Smooth muscle cell (in vitro differentiated cells): ENCODE measurements at regions not wholly inside any gene's neighbourhood (a gene's known extent, or its start where the extent isn't known, plus 50 kb on each side); places are given as distances from the start of the nearest gene placed in this dataset.

Experiments
- DNase-seq: peaks from one replicate; lab custom pipeline; 2025; ENCODE audit not compliant: unreplicated experiment; lab: John Stamatoyannopoulos, UW
- H2AFZ ChIP-seq: fragments of 200-600 bp; sonication (generic); 2 replicates; pipeline ENCODE4 v1.6.0; 2016; ENCODE audit warnings: antibody characterized with exemption, low read depth, mild to moderate bottlenecking
- H3F3A ChIP-seq: fragments of 200-600 bp; sonication (generic); 2 replicates; pipeline ENCODE4 v1.6.0; 2017; ENCODE audit warnings: antibody characterized with exemption, low read depth
- H3K27ac ChIP-seq: fragments of 200-600 bp; sonication (generic); 2 replicates; pipeline ENCODE4 v1.5.1; 2016; ENCODE audit warnings: low read depth, mild to moderate bottlenecking
- H3K27me3 ChIP-seq: fragments of 200-600 bp; sonication (generic); 2 replicates; pipeline ENCODE4 v1.6.1; 2016; ENCODE audit warnings: low read depth, mild to moderate bottlenecking
- H3K36me3 ChIP-seq: fragments of 200-600 bp; sonication (generic); 2 replicates; pipeline ENCODE4 v1.5.1; 2016; ENCODE audit warnings: low read depth
- H3K4me1 ChIP-seq: fragments of 200-600 bp; sonication (generic); 2 replicates; pipeline ENCODE4 v1.5.1; 2016; ENCODE audit warnings: low read depth
- H3K4me2 ChIP-seq: fragments of 200-600 bp; sonication (generic); 2 replicates; pipeline ENCODE4 v1.6.0; 2016; ENCODE audit warnings: mild to moderate bottlenecking
- H3K4me3 ChIP-seq: fragments of 200-600 bp; sonication (generic); 2 replicates; pipeline ENCODE4 v1.5.1; 2016; ENCODE audit warnings: mild to moderate bottlenecking
- H3K79me2 ChIP-seq: fragments of 200-600 bp; sonication (generic); 2 replicates; pipeline ENCODE4 v1.6.0; 2016; ENCODE audit warnings: low read depth, mild to moderate bottlenecking
- H3K9ac ChIP-seq: fragments of 200-600 bp; sonication (generic); 2 replicates; pipeline ENCODE4 v1.6.0; 2016; ENCODE audit warnings: low read depth
- H3K9me3 ChIP-seq: fragments of 200-600 bp; sonication (generic); replicated peaks from 2 replicates; pipeline ENCODE4 v1.5.1; 2016; ENCODE audit warnings: low read depth
- H4K20me1 ChIP-seq: fragments of 200-600 bp; sonication (generic); 2 replicates; pipeline ENCODE4 v1.6.0; 2016; ENCODE audit warnings: low read depth
- CTCF ChIP-seq: fragments of 200-600 bp; sonication (generic); IDR thresholded peaks from 2 replicates; pipeline ENCODE4 v1.5.1; 2017; ENCODE audit warnings: borderline replicate concordance, mild to moderate bottlenecking, antibody characterized with exemption; ENCODE audit not compliant: insufficient read depth, poor library complexity, severe bottlenecking
- WGBS: methylation state at CpG from one replicate; pipeline ENCODE4 v1.1.7; 2016; ENCODE audit warnings: low lambda C conversion rate; 5-methylcytosine and 5-hydroxymethylcytosine counted together

DNA sequence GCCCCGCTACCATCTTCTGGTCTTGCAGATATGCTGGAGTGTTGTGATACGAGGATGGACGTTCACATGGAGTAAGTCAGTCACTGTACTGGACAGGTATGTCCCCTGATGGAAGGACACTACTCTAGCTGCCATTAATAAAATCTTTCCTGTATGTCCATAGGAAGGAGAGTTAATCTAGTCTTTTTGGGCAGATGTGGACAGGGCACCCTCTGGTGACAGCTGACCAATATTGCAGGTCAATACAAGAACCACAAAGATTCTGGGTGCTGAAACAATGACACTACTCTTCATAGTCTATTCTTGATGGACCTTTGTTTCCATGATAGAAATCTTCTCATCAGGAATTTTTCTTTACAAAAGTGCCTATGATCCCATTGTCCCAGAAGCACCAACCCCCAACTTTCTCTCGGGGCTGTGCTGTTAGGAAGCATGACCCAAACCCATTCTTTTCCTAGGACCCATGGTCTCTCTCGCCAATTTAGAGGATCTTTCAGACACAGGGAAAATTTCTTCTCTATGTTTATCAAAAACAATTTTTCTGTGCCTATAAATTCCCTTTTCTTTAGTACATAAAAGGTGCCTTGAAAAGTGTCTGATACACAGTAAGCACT lies 376.9 kb downstream of the DTWD2 start:
- no peak overlapping the region for H3K4me2 ChIP-seq
- no peaks in the 10 kb centered on the region for H3K79me2 ChIP-seq
- H2AFZ ChIP-seq = no peak overlapping the region
- H3F3A ChIP-seq = no peaks in the 10 kb centered on the region
- DNase-seq = no peak
- peak; percentile 72 for TF ChIP-seq CTCF
- WGBS = 76% methylated on average over 5 of the region's 5 CpGs
- H3K4me3 ChIP-seq = no peak overlapping the region
- no peak overlapping the region for H3K9ac ChIP-seq
- no peaks in the 10 kb centered on the region for H3K9me3 ChIP-seq
- no peaks in the 10 kb centered on the region for H3K27me3 ChIP-seq
- no peaks in the 10 kb centered on the region for H3K4me1 ChIP-seq
- H3K27ac ChIP-seq = no peak overlapping the region
- H4K20me1 ChIP-seq = no peaks in the 10 kb centered on the region
- no peaks in the 10 kb centered on the region for H3K36me3 ChIP-seq

DNA sequence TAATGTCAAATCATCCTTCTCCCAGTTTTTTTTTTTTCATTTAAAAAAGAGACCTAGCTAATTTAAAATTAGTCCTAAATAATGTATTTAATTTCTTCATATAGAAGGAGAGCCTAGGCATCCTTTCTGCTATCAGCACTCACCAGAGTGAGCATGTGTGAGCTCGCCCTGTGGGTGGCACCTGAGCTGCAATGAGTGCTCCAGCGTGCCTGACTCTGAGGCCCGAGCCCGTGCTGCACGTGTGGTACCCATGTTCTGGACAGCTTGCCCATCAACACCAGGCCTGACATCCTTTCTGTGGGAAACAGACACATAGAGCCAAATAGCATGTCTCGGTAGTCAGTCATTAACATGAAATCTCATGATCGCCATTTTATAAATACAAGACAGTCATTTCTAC lies 381.4 kb downstream of the DTWD2 start:
- WGBS = 92% methylated on average over 7 of the region's 7 CpGs
- Histone ChIP-seq H3K36me3 (no peaks in the 10 kb centered on the region), H3K27ac (no peak overlapping the region), H3F3A (no peaks in the 10 kb centered on the region), H3K4me2 (no peak overlapping the region), H3K9me3 (no peaks in the 10 kb centered on the region), H2AFZ (no peak overlapping the region), H3K79me2 (no peaks in the 10 kb centered on the region), H3K27me3 (no peaks in the 10 kb centered on the region), H3K4me1 (no peaks in the 10 kb centered on the region), H3K9ac (no peak overlapping the region), H4K20me1 (no peaks in the 10 kb centered on the region), H3K4me3 (no peak overlapping the region)
- no peak for TF ChIP-seq CTCF
- no peak for DNase-seq

DNA sequence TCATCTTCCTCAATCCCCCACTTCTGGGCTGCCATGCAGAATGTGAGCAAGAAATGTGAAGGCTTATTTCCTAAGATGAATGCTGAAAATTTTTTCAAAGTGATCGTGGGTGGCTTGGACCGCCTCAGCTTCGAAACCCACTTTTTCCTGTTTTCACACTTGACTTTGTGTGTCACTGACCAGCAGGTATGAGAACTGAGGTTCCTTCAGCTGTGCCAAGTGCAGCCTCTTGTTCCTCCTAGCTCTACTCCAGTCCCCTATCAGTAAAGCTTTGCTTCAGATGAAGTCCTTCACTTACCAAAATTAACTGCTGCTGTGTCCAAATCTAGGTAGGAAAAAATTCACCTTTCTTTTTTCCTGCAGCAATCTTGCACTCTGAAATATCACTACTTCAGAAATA lies 382.6 kb downstream of the DTWD2 start:
- no peaks in the 10 kb centered on the region for H3F3A ChIP-seq
- H3K9ac ChIP-seq = no peak overlapping the region
- H4K20me1 ChIP-seq = no peaks in the 10 kb centered on the region
- H3K27me3 ChIP-seq = no peaks in the 10 kb centered on the region
- H3K4me2 ChIP-seq = no peak overlapping the region
- H3K27ac ChIP-seq = no peak overlapping the region
- WGBS = 76% methylated on average over 3 of the region's 3 CpGs
- DNase-seq = no peak
- no peaks in the 10 kb centered on the region for H3K9me3 ChIP-seq
- H3K79me2 ChIP-seq = no peaks in the 10 kb centered on the region
- TF ChIP-seq CTCF = no peak
- H3K36me3 ChIP-seq = no peaks in the 10 kb centered on the region
- no peak overlapping the region for H2AFZ ChIP-seq
- H3K4me1 ChIP-seq = no peaks in the 10 kb centered on the region
- H3K4me3 ChIP-seq = no peak overlapping the region

DNA sequence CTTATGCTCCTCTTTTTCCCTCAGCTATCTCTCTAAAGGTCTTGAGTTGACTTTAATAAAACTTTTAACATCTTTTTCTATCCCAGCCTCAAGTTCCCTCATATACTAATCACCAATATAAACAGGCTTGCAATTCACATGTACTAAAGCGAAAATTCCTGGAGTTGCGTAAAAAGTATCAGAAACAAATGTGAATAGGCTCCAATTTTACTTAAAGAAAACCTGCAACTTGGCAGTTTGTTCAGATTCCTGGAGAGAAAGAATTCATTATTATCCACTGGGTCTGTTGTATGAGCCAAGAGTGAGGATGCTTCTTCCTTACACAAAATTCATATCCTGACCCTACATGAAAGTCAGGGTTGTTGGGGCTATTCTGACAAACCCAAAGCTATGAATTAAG lies 384.2 kb downstream of the DTWD2 start:
- 88% methylated on average over 2 of the region's 2 CpGs for WGBS
- H3K27ac ChIP-seq = no peak overlapping the region
- H3K79me2 ChIP-seq = no peaks in the 10 kb centered on the region
- H3K36me3 ChIP-seq = no peaks in the 10 kb centered on the region
- H3K4me1 ChIP-seq = no peaks in the 10 kb centered on the region
- DNase-seq = no peak
- no peaks in the 10 kb centered on the region for H3F3A ChIP-seq
- H3K9ac ChIP-seq = no peak overlapping the region
- no peaks in the 10 kb centered on the region for H3K9me3 ChIP-seq
- TF ChIP-seq CTCF = no peak
- H4K20me1 ChIP-seq = no peaks in the 10 kb centered on the region
- no peak overlapping the region for H3K4me2 ChIP-seq
- no peak overlapping the region for H3K4me3 ChIP-seq
- no peak overlapping the region for H2AFZ ChIP-seq
- H3K27me3 ChIP-seq = no peaks in the 10 kb centered on the region
